Type B pancreatic cell (in vitro differentiated cells): ENCODE measurements at regions not wholly inside any gene's neighbourhood (a gene's known extent, or its start where the extent isn't known, plus 50 kb on each side); places are given as distances from the start of the nearest gene placed in this dataset.

Experiments
- DNase-seq: peaks from one replicate; pipeline ENCODE4 v3.0.0; 2021; ENCODE audit warnings: mixed read lengths; ENCODE audit not compliant: unreplicated experiment; ENCODE audit errors: extremely low spot score
- H3K27ac Mint-ChIP-seq: 2 replicates; pipeline ENCODE4 v1.8.0; 2021; ENCODE audit warnings: mild to moderate bottlenecking, mixed read lengths
- H3K27me3 Mint-ChIP-seq: 2 replicates; pipeline ENCODE4 v1.8.0; 2021; ENCODE audit warnings: mixed read lengths
- H3K36me3 Mint-ChIP-seq: 2 replicates; pipeline ENCODE4 v1.8.0; 2021; ENCODE audit warnings: mixed read lengths
- H3K4me1 Mint-ChIP-seq: one replicate; pipeline ENCODE4 v1.8.0; 2021; ENCODE audit warnings: mixed read lengths; ENCODE audit not compliant: unreplicated experiment
- H3K4me3 Mint-ChIP-seq: 2 replicates; pipeline ENCODE4 v1.8.0; 2021; ENCODE audit warnings: mild to moderate bottlenecking, mixed read lengths
- H3K9me3 Mint-ChIP-seq: 2 replicates; pipeline ENCODE4 v1.8.0; 2021; ENCODE audit warnings: mixed read lengths
- TF ChIP-seq, protein P1 (sequence below): fragments of 200-600 bp; sonication (generic); conservative IDR thresholded peaks from 2 replicates; pipeline ENCODE4 v1.5.0; 2021; ENCODE audit warnings: antibody characterized with exemption, mild to moderate bottlenecking

DNA sequence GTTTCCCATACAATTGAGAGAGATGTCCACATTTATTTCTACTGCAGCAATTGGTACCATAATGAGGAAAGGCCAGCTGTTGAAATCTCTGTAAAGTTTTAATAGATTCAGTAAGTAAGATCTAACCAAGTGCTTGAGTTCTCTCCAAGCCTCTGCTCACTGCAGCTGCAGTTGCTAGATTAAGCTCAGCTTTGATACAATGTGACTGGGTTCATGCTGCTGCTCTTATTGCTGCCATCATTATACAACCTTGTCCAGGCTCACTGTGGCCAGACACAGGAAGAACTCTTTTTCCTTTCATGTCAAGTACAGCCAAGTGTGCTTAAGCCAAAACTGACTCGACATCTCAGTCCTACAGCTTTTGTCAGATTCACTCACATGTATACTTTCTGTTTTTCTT is 423.5 kb downstream of the GJA1 start:
- Mint-ChIP-seq H3K4me1 (no peaks in the 10 kb centered on the region), H3K27ac (no peak overlapping the region), H3K4me3 (no peak overlapping the region), H3K27me3 (no peaks in the 10 kb centered on the region), H3K9me3 (peaks cover 6% of the 10 kb centered on the region), H3K36me3 (no peaks in the 10 kb centered on the region)
- DNase-seq: no peak
- TF ChIP-seq, protein P1, sequence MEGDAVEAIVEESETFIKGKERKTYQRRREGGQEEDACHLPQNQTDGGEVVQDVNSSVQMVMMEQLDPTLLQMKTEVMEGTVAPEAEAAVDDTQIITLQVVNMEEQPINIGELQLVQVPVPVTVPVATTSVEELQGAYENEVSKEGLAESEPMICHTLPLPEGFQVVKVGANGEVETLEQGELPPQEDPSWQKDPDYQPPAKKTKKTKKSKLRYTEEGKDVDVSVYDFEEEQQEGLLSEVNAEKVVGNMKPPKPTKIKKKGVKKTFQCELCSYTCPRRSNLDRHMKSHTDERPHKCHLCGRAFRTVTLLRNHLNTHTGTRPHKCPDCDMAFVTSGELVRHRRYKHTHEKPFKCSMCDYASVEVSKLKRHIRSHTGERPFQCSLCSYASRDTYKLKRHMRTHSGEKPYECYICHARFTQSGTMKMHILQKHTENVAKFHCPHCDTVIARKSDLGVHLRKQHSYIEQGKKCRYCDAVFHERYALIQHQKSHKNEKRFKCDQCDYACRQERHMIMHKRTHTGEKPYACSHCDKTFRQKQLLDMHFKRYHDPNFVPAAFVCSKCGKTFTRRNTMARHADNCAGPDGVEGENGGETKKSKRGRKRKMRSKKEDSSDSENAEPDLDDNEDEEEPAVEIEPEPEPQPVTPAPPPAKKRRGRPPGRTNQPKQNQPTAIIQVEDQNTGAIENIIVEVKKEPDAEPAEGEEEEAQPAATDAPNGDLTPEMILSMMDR: no peak

DNA sequence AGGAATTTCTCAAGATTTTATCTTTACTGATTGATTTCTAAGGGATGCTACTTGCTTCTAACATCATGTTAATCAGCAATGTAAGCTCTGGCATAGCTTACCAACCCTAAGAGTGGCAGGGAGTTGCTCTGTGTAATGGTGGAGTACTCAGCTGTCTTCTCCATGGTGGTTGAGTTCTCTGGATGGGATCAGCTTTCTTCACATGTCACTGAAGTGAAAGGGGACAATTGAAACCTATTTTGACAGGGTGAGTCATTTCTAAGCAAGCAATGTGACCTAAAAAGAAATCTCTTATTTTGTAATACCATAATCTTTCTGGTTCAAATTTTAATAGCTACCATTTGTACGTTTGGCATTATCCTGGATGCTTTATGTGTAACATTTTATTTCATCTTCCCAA is 430.4 kb downstream of the GJA1 start:
- no peaks in the 10 kb centered on the region for H3K36me3 Mint-ChIP-seq
- TF ChIP-seq, protein P1: no peak
- DNase-seq: no peak
- peaks cover 7% of the 10 kb centered on the region for H3K9me3 Mint-ChIP-seq
- no peaks in the 10 kb centered on the region for H3K27me3 Mint-ChIP-seq
- H3K4me3 Mint-ChIP-seq: no peak overlapping the region
- H3K4me1 Mint-ChIP-seq: peaks cover 9% of the 10 kb centered on the region
- no peak overlapping the region for H3K27ac Mint-ChIP-seq

DNA sequence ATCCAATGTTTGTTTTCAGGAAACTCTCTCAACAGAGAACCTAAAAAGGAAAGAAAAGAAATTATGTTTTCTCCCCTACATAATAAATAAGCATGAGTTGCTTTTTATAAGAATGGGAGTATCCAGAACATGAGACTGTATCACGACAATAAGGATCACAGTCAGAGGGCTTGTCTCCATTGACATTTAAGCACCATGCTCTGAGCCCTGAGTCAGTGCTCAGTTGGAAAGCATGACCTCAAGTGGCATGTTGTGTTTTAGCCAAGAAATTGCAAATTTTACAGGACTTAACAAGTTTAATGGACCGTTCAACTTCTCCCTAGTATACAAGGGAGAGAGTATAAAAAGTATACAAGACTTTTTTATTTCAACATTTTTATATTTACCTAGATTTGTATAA is 431.6 kb downstream of the GJA1 start:
- Mint-ChIP-seq H3K4me1 (peaks cover 9% of the 10 kb centered on the region), H3K36me3 (no peaks in the 10 kb centered on the region), H3K27me3 (no peaks in the 10 kb centered on the region), H3K9me3 (peaks cover 7% of the 10 kb centered on the region), H3K4me3 (peak overlapping the region; percentile 20), H3K27ac (peak overlapping the region; percentile 6)
- DNase-seq: no peak
- TF ChIP-seq, protein P1: no peak

DNA sequence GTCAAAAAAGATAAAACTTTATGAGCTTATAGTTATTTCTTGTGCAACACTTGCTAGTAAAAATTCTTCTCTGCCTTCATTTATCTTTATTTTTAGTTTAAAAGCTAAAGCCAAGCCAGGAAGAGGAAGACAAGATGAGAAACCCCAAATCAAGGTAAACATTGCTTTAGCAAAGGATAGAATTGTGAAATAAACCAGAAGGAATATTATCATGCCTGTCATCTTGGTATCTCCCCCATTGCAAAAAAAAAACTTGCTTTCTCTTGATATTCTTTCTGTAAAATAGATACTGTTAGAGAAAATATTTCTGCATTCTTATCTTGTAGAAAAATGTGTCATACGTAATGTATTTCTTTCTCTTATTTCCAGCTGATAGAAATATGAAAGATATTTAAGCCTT is 432.8 kb downstream of the GJA1 start:
- DNase-seq: no peak
- H3K27ac Mint-ChIP-seq: peak overlapping the region; percentile 14
- no peak overlapping the region for H3K4me3 Mint-ChIP-seq
- TF ChIP-seq, protein P1: no peak
- no peaks in the 10 kb centered on the region for H3K27me3 Mint-ChIP-seq
- peaks cover 9% of the 10 kb centered on the region for H3K4me1 Mint-ChIP-seq
- H3K36me3 Mint-ChIP-seq: no peaks in the 10 kb centered on the region
- peaks cover 7% of the 10 kb centered on the region for H3K9me3 Mint-ChIP-seq

DNA sequence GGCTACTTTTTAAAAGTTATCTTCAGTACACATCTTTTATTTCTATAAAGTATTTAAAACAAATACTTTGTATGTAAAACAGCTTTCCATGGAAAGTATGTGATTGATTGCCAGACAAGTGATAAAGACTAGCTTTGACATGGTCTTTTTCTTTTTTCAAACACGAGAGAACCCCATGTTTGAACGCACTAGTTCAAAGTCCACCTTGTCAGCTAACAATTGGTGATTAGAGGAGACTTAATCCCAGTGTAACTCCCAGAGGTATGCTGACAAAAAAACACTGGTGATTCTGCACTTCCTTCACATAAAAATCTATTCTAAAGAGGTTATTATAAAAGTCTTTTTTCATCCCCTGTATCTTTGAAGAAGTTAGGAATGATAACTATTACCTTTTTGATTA is 438.1 kb downstream of the GJA1 start:
- peaks cover 5% of the 10 kb centered on the region for H3K9me3 Mint-ChIP-seq
- no peak overlapping the region for H3K4me3 Mint-ChIP-seq
- no peaks in the 10 kb centered on the region for H3K27me3 Mint-ChIP-seq
- H3K36me3 Mint-ChIP-seq: no peaks in the 10 kb centered on the region
- H3K4me1 Mint-ChIP-seq: no peaks in the 10 kb centered on the region
- TF ChIP-seq, protein P1: no peak
- DNase-seq: no peak
- H3K27ac Mint-ChIP-seq: no peak overlapping the region

DNA sequence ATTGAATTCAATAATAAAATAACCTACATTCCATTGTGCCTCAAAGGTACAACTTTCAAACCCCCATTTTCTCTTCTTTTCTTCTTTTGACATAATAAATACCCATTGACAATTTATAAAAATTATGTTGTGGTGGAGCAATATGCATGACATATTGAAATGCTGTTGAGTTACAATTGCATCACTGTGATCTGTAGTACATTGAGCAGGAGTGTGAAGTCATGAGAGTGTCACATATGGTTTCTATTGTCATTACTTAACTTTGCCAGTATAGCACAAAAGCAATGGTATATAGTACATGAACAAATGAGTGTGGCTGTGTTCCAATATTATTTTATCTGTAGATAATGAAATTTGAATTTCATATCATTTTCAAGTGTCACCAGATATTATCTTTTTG is 441.3 kb downstream of the GJA1 start:
- no peaks in the 10 kb centered on the region for H3K27me3 Mint-ChIP-seq
- peaks cover 5% of the 10 kb centered on the region for H3K9me3 Mint-ChIP-seq
- H3K36me3 Mint-ChIP-seq: no peaks in the 10 kb centered on the region
- TF ChIP-seq, protein P1: no peak
- no peak overlapping the region for H3K27ac Mint-ChIP-seq
- H3K4me1 Mint-ChIP-seq: no peaks in the 10 kb centered on the region
- no peak for DNase-seq
- H3K4me3 Mint-ChIP-seq: no peak overlapping the region
